ENCODE measurements at regions not wholly inside any gene's neighbourhood (a gene's known extent, or its start where the extent isn't known, plus 50 kb on each side); places are given as distances from the start of the nearest gene placed in this dataset.

GRCh38 chr11:128304666-128305485 is 282.5 kb downstream of the ETS1 start:
- DNase-seq (ENCODE audit: low read depth), result no peak
- no peak overlapping the region for H3K4me3 ChIP-seq (ENCODE audit: low read depth, low read length)
- no peak for TF ChIP-seq CTCF (IDR thresholded peaks at IDR 0.05; ENCODE audit: insufficient read depth, low read length)

- no peak overlapping the region for H3K4me3 ChIP-seq (ENCODE audit: low read depth, low read length)
- no peak for TF ChIP-seq CTCF (IDR thresholded peaks at IDR 0.05; ENCODE audit: insufficient read depth, low read length)
- DNase-seq (ENCODE audit: low read depth), result no peak
Observed at GRCh38 chr11:128304116-128304515, 283.2 kb downstream of the ETS1 start.

- no peak for DNase-seq (ENCODE audit: low read depth)
- no peak for TF ChIP-seq CTCF (IDR thresholded peaks at IDR 0.05; ENCODE audit: insufficient read depth, low read length)
- H3K4me3 ChIP-seq (ENCODE audit: low read depth, low read length), result no peak overlapping the region
Observed at GRCh38 chr11:128303383-128303782, 284.0 kb downstream of the ETS1 start.

- DNase-seq (ENCODE audit: low read depth), result no peak
- TF ChIP-seq CTCF (IDR thresholded peaks at IDR 0.05; ENCODE audit: insufficient read depth, low read length), result no peak
- H3K4me3 ChIP-seq (ENCODE audit: low read depth, low read length), result no peak overlapping the region
Observed at GRCh38 chr11:128302425-128303186, 284.8 kb downstream of the ETS1 start.

GRCh38 chr11:128301756-128302155 is 285.6 kb downstream of the ETS1 start:
- DNase-seq (ENCODE audit: low read depth), result no peak
- no peak for TF ChIP-seq CTCF (IDR thresholded peaks at IDR 0.05; ENCODE audit: insufficient read depth, low read length)
- no peak overlapping the region for H3K4me3 ChIP-seq (ENCODE audit: low read depth, low read length)

- DNase-seq (ENCODE audit: low read depth), result no peak
- no peak for TF ChIP-seq CTCF (IDR thresholded peaks at IDR 0.05; ENCODE audit: insufficient read depth, low read length)
- H3K4me3 ChIP-seq (ENCODE audit: low read depth, low read length), result no peak overlapping the region
Observed at GRCh38 chr11:128300785-128301184, 286.6 kb downstream of the ETS1 start.

Data from fibroblast of the aortic adventitia (primary cell).